ENCODE measurements at regions not wholly inside any gene's neighbourhood (a gene's known extent, or its start where the extent isn't known, plus 50 kb on each side); places are given as distances from the start of the nearest gene placed in this dataset.

GRCh38 chr15:46921891-46922290, 795.4 kb upstream of the SEMA6D start:
- no peak overlapping the region for H3K27ac Mint-ChIP-seq

GRCh38 chr15:46930426-46930825, 786.9 kb upstream of the SEMA6D start:
- no peaks in the 10 kb centered on the region for H3K9me3 Mint-ChIP-seq
- no peak for DNase-seq
- no peaks in the 10 kb centered on the region for H3K27me3 Mint-ChIP-seq (ENCODE audit: low read depth, poor library complexity)
- no peaks in the 10 kb centered on the region for H3K4me1 Mint-ChIP-seq
- H3K4me3 Mint-ChIP-seq = no peak overlapping the region
- H3K36me3 Mint-ChIP-seq (ENCODE audit: low read depth) = no peaks in the 10 kb centered on the region
- H3K27ac Mint-ChIP-seq = no peak overlapping the region
- TF ChIP-seq CTCF (IDR thresholded peaks at IDR 0.05) = no peak

More at GRCh38 chr15:46921891-46922290, 795.4 kb upstream of the SEMA6D start:
- no peak overlapping the region for H3K4me3 Mint-ChIP-seq
- no peaks in the 10 kb centered on the region for H3K9me3 Mint-ChIP-seq
- H3K36me3 Mint-ChIP-seq (ENCODE audit: low read depth) = no peaks in the 10 kb centered on the region
- DNase-seq = no peak
- H3K4me1 Mint-ChIP-seq = no peaks in the 10 kb centered on the region
- no peak for TF ChIP-seq CTCF (IDR thresholded peaks at IDR 0.05)
- H3K27me3 Mint-ChIP-seq (ENCODE audit: low read depth, poor library complexity) = peaks cover 5% of the 10 kb centered on the region

GRCh38 chr15:46933332-46933731, 784.0 kb upstream of the SEMA6D start:
- TF ChIP-seq CTCF (IDR thresholded peaks at IDR 0.05) = no peak
- Mint-ChIP-seq H3K9me3 (no peaks in the 10 kb centered on the region), H3K27me3 (ENCODE audit: low read depth, poor library complexity) (no peaks in the 10 kb centered on the region), H3K4me3 (no peak overlapping the region), H3K4me1 (no peaks in the 10 kb centered on the region), H3K36me3 (ENCODE audit: low read depth) (no peaks in the 10 kb centered on the region), H3K27ac (no peak overlapping the region)
- DNase-seq = no peak

- H3K9me3 Mint-ChIP-seq = no peaks in the 10 kb centered on the region
Measured at GRCh38 chr15:46934851-46935250, 782.5 kb upstream of the SEMA6D start.

GRCh38 chr15:46938169-46938568, 779.1 kb upstream of the SEMA6D start:
- H3K4me1 Mint-ChIP-seq = peaks cover 12% of the 10 kb centered on the region
- H3K4me3 Mint-ChIP-seq = no peak overlapping the region
- H3K27ac Mint-ChIP-seq = no peak overlapping the region
- TF ChIP-seq CTCF (IDR thresholded peaks at IDR 0.05) = no peak
- H3K9me3 Mint-ChIP-seq = no peaks in the 10 kb centered on the region
- no peak for DNase-seq
- H3K36me3 Mint-ChIP-seq (ENCODE audit: low read depth) = no peaks in the 10 kb centered on the region
- no peaks in the 10 kb centered on the region for H3K27me3 Mint-ChIP-seq (ENCODE audit: low read depth, poor library complexity)

More at GRCh38 chr15:46934851-46935250, 782.5 kb upstream of the SEMA6D start:
- no peak for TF ChIP-seq CTCF (IDR thresholded peaks at IDR 0.05)
- H3K4me3 Mint-ChIP-seq = no peak overlapping the region
- H3K27ac Mint-ChIP-seq = no peak overlapping the region
- DNase-seq = no peak
- H3K36me3 Mint-ChIP-seq (ENCODE audit: low read depth) = no peaks in the 10 kb centered on the region
- H3K4me1 Mint-ChIP-seq = peaks cover 6% of the 10 kb centered on the region
- no peaks in the 10 kb centered on the region for H3K27me3 Mint-ChIP-seq (ENCODE audit: low read depth, poor library complexity)

GRCh38 chr15:46941241-46941640, 776.1 kb upstream of the SEMA6D start:
- DNase-seq = no peak
- no peaks in the 10 kb centered on the region for H3K9me3 Mint-ChIP-seq
- no peak for TF ChIP-seq CTCF (IDR thresholded peaks at IDR 0.05)
- peaks cover 12% of the 10 kb centered on the region for H3K4me1 Mint-ChIP-seq
- no peak overlapping the region for H3K27ac Mint-ChIP-seq
- H3K27me3 Mint-ChIP-seq (ENCODE audit: low read depth, poor library complexity) = no peaks in the 10 kb centered on the region
- no peak overlapping the region for H3K4me3 Mint-ChIP-seq
- H3K36me3 Mint-ChIP-seq (ENCODE audit: low read depth) = no peaks in the 10 kb centered on the region

Data from nephron progenitor cell (in vitro differentiated cells).